Astrocyte (in vitro differentiated cells and primary cell): ENCODE measurements at regions not wholly inside any gene's neighbourhood (a gene's known extent, or its start where the extent isn't known, plus 50 kb on each side); places are given as distances from the start of the nearest gene placed in this dataset.

Source experiments
- DNase-seq: peaks from one replicate; pipeline ENCODE4 v3.0.0-alpha.2; 2010; ENCODE audit warnings: low read depth
- FAIRE-seq: peaks from 2 replicates; lab custom pipeline; 2011; peaks lifted over from hg19 to GRCh38; lab: Jason Lieb, UNC
- H2AFZ ChIP-seq: 2 replicates; pipeline ENCODE4 v1.6.0; 2012; ENCODE audit warnings: low read depth, low read length, inconsistent platforms
- H3K27ac ChIP-seq: 2 replicates; pipeline ENCODE4 v1.5.1; 2011; ENCODE audit warnings: low read depth, low read length, inconsistent platforms
- H3K27me3 ChIP-seq: 2 replicates; pipeline ENCODE4 v1.6.0; 2011; ENCODE audit warnings: low read length, inconsistent platforms; ENCODE audit not compliant: insufficient read depth
- H3K36me3 ChIP-seq: 2 replicates; pipeline ENCODE4 v1.5.1; 2011; ENCODE audit warnings: low read length, inconsistent platforms; ENCODE audit not compliant: insufficient read depth
- H3K4me1 ChIP-seq: 2 replicates; pipeline ENCODE4 v1.5.1; 2011; ENCODE audit warnings: low read length, inconsistent platforms; ENCODE audit not compliant: insufficient read depth
- H3K4me2 ChIP-seq: 2 replicates; pipeline ENCODE4 v1.6.0; 2012; ENCODE audit warnings: low read length, inconsistent platforms
- H3K4me3 ChIP-seq: 2 replicates; pipeline ENCODE4 v1.5.1; 2011; ENCODE audit warnings: low read depth, mild to moderate bottlenecking, low read length, inconsistent platforms; ENCODE audit not compliant: insufficient read depth
- H3K79me2 ChIP-seq: 2 replicates; pipeline ENCODE4 v1.6.0; 2012; ENCODE audit warnings: mild to moderate bottlenecking, low read length, inconsistent platforms; ENCODE audit not compliant: insufficient read depth
- H3K9ac ChIP-seq: 2 replicates; pipeline ENCODE4 v1.6.0; 2012; ENCODE audit warnings: mild to moderate bottlenecking, low read length, inconsistent platforms
- H3K9me3 ChIP-seq: 2 replicates; pipeline ENCODE4 v1.5.1; 2012; ENCODE audit warnings: low read depth, mild to moderate bottlenecking, low read length, inconsistent platforms; ENCODE audit not compliant: insufficient read depth
- H4K20me1 ChIP-seq: 2 replicates; pipeline ENCODE4 v1.6.0; 2012; ENCODE audit warnings: low read length, inconsistent platforms; ENCODE audit not compliant: insufficient read depth
- H3K27ac Mint-ChIP-seq: one replicate; pipeline ENCODE4 v1.8.0; 2021; ENCODE audit warnings: mild to moderate bottlenecking, mixed read lengths; ENCODE audit not compliant: unreplicated experiment
- H3K27me3 Mint-ChIP-seq: one replicate; pipeline ENCODE4 v1.8.0; 2021; ENCODE audit warnings: low read depth, mixed read lengths; ENCODE audit not compliant: unreplicated experiment
- H3K36me3 Mint-ChIP-seq: one replicate; pipeline ENCODE4 v1.8.0; 2021; ENCODE audit warnings: low read depth, mixed read lengths; ENCODE audit not compliant: unreplicated experiment
- H3K4me1 Mint-ChIP-seq: one replicate; pipeline ENCODE4 v1.8.0; 2021; ENCODE audit warnings: low read depth, mixed read lengths; ENCODE audit not compliant: unreplicated experiment
- H3K4me3 Mint-ChIP-seq: one replicate; pipeline ENCODE4 v1.8.0; 2021; ENCODE audit warnings: mild to moderate bottlenecking, moderate library complexity, mixed read lengths; ENCODE audit not compliant: unreplicated experiment
- H3K9me3 Mint-ChIP-seq: one replicate; pipeline ENCODE4 v1.8.0; 2021; ENCODE audit warnings: mild to moderate bottlenecking, mixed read lengths; ENCODE audit not compliant: unreplicated experiment
- CTCF ChIP-seq: IDR thresholded peaks from 2 replicates; pipeline ENCODE4 v1.5.1; 2011; ENCODE audit warnings: low read depth, mild to moderate bottlenecking, inconsistent platforms, low read length, moderate library complexity; ENCODE audit not compliant: insufficient read depth
- EZH2 ChIP-seq: IDR thresholded peaks from 2 replicates; pipeline ENCODE4 v1.6.1; 2012; ENCODE audit warnings: mild to moderate bottlenecking, low read length, inconsistent platforms; ENCODE audit not compliant: insufficient read depth

GRCh38 chr22:47995718-47996117 is 1233.3 kb downstream of the TBC1D22A start:
- Mint-ChIP-seq H3K27ac (no peak overlapping the region), H3K4me3 (no peak overlapping the region), H3K4me1 (no peaks in the 10 kb centered on the region), H3K9me3 (no peaks in the 10 kb centered on the region), H3K36me3 (no peaks in the 10 kb centered on the region), H3K27me3 (peaks cover 31% of the 10 kb centered on the region)
- Histone ChIP-seq H3K9me3 (peaks cover 24% of the 10 kb centered on the region), H3K27me3 (no peaks in the 10 kb centered on the region), H3K4me2 (no peak overlapping the region), H2AFZ (no peak overlapping the region), H4K20me1 (no peaks in the 10 kb centered on the region), H3K36me3 (no peaks in the 10 kb centered on the region), H3K27ac (no peak overlapping the region), H3K9ac (no peak overlapping the region), H3K79me2 (no peaks in the 10 kb centered on the region), H3K4me3 (no peak overlapping the region), H3K4me1 (no peaks in the 10 kb centered on the region)
- TF ChIP-seq CTCF (no peak), EZH2 (no peak)
- FAIRE-seq, result no peak
- DNase-seq, result no peak

GRCh38 chr22:47995264-47995627 is 1232.8 kb downstream of the TBC1D22A start:
- H3K36me3 Mint-ChIP-seq, result no peaks in the 10 kb centered on the region
- no peaks in the 10 kb centered on the region for H3K4me1 Mint-ChIP-seq
- no peak overlapping the region for H3K27ac ChIP-seq
- TF ChIP-seq CTCF (no peak), EZH2 (no peak)
- no peak overlapping the region for H3K4me2 ChIP-seq
- no peak overlapping the region for H3K4me3 ChIP-seq
- H4K20me1 ChIP-seq, result no peaks in the 10 kb centered on the region
- no peak overlapping the region for H3K9ac ChIP-seq
- no peaks in the 10 kb centered on the region for H3K27me3 ChIP-seq
- H3K36me3 ChIP-seq, result no peaks in the 10 kb centered on the region
- no peak overlapping the region for H2AFZ ChIP-seq
- H3K4me3 Mint-ChIP-seq, result no peak overlapping the region
- H3K9me3 Mint-ChIP-seq, result no peaks in the 10 kb centered on the region
- no peak for DNase-seq
- H3K9me3 ChIP-seq, result peaks cover 24% of the 10 kb centered on the region
- no peak overlapping the region for H3K27ac Mint-ChIP-seq
- FAIRE-seq, result no peak
- H3K4me1 ChIP-seq, result no peaks in the 10 kb centered on the region
- H3K27me3 Mint-ChIP-seq, result peaks cover 31% of the 10 kb centered on the region
- H3K79me2 ChIP-seq, result no peaks in the 10 kb centered on the region

- Histone ChIP-seq H2AFZ (no peak overlapping the region), H3K27me3 (no peaks in the 10 kb centered on the region), H3K4me2 (no peak overlapping the region), H3K79me2 (no peaks in the 10 kb centered on the region), H3K27ac (no peak overlapping the region), H3K4me3 (no peak overlapping the region), H3K4me1 (no peaks in the 10 kb centered on the region), H3K9ac (no peak overlapping the region), H3K9me3 (peaks cover 24% of the 10 kb centered on the region), H3K36me3 (no peaks in the 10 kb centered on the region), H4K20me1 (no peaks in the 10 kb centered on the region)
- peaks cover 31% of the 10 kb centered on the region for H3K27me3 Mint-ChIP-seq
- FAIRE-seq (no peak), DNase-seq (no peak)
- TF ChIP-seq CTCF (no peak), EZH2 (no peak)
- no peak overlapping the region for H3K4me3 Mint-ChIP-seq
- no peaks in the 10 kb centered on the region for H3K4me1 Mint-ChIP-seq
- no peaks in the 10 kb centered on the region for H3K9me3 Mint-ChIP-seq
- no peaks in the 10 kb centered on the region for H3K36me3 Mint-ChIP-seq
- H3K27ac Mint-ChIP-seq, result no peak overlapping the region
These were observed 1232.3 kb downstream of the TBC1D22A start for GRCh38 chr22:47994601-47995263.
